ENCODE measurements at regions not wholly inside any gene's neighbourhood (a gene's known extent, or its start where the extent isn't known, plus 50 kb on each side); places are given as distances from the start of the nearest gene placed in this dataset.

DNA sequence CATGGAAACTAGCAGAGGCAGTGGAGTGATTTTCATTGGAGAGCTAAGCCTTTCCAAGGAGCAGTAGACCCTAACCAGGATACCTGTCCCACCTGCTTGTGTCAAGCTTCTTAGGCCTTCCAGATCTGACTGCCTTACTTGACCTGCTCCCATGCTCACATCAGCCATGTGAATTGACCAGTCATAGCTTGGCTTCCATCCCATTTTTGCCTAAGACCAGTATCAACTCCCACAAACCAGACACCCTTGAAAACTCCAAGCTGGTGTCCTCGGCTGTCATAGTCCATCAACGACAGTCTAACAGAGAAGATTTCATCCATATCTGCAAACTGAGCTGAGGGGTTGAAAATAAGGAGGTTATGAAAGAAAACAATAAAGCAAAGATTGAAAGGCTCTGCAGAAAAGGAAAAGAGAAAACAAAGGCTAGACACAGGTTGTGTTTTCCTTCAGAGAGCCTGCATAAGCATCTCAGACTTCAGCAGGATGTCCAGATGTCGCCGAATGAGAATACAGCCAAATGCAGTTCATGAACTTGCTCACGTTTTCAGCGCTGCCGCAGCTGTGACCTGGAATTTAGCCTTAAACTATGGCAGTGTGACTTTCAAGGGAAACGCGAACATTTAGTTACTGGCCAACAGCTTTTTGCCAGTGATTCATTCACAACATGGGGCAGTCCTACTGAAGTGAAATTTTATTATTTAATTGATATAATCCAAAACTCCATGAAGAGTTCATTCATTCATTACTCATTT, 868.1 kb upstream of the ID2 start:
- peak; percentile 27 for DNase-seq (ENCODE audit: low spot score)

DNA sequence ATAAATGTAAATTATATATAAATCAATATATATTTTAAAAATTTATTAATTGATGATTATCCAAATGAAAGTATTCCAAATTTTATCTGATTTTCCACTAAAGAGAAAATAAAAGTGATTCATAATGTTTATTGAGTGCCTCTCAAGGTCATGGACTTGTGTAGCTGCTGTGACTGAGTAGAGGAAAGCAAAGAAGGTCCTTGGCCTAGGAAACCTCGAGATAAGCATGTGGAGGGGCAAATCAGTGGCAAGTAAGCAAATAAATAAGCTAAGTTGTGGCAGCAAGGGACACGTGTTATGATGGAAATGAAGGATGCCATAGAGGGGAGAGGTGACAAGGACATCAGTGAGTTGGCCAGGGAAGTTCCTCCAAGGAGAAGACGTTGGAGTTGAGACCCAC, 866.1 kb upstream of the ID2 start:
- no peak for DNase-seq (ENCODE audit: low spot score)

GRCh38 chr2:7816233-7816632, 865.6 kb upstream of the ID2 start:
- DNase-seq (ENCODE audit: low spot score) = no peak

DNA sequence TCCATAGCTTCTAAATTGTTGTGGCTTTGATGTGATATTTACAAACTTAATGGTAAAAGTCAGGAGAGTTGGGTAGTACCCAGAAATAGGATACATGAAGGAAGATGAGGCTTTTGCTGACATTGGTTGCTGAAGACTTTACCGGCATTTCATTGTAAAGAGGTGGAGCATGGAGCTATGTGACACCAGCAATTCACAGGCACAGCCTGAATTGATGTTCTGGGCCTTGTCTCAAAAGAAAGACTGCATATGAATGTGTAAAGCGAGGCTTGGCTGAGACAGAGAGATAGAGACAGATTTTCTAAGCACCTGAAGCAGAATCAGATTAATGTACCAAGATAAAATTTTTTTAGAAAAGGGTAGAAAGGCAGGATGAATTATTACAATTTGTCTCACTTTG, 864.9 kb upstream of the ID2 start:
- DNase-seq (ENCODE audit: low spot score) = no peak

- no peak for DNase-seq (ENCODE audit: low spot score)
Measured at GRCh38 chr2:7819316-7819715, 862.5 kb upstream of the ID2 start.

DNA sequence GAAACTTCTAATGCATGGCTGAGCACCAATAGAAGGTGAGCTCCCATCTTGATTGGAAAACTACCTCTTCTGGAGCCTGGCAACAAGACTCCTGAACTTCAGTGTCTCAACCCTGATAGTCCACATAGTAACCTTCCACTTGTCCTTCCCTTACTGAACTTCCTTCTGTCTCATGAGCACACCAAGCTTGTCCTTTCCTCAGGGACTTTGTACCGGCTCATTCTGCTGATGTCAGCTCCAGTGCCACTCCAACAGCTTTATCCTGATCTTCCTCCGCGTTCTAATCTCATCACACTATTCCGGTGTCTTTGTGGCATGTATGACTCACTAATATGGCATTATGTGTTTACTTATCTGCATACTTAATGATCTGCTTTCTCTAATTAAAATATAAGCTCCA, 862.0 kb upstream of the ID2 start:
- DNase-seq (ENCODE audit: low spot score) = peak; percentile 45

DNA sequence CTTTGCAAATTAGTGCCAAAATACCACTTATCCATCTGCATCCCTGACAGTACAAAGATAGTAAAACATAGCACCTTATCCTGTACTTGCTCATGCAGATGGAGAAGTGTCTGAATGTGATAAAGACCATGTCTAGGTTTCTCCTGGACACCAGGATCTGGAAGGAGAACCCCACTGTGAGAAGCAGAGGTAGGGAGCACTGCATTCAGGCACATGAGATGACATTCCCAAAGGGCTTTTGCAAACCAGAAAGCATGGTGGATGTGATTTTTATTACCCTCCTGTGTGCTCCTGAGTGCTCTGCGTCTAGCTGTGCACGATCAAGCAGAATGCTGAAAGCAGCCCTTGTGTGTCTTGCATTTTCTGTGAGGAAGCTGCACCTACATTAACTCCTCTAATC, 857.6 kb upstream of the ID2 start:
- DNase-seq (ENCODE audit: low spot score) = no peak

- peak; percentile 97 for DNase-seq (ENCODE audit: low spot score)
Measured at GRCh38 chr2:7825591-7826312, 856.1 kb upstream of the ID2 start.

DNA sequence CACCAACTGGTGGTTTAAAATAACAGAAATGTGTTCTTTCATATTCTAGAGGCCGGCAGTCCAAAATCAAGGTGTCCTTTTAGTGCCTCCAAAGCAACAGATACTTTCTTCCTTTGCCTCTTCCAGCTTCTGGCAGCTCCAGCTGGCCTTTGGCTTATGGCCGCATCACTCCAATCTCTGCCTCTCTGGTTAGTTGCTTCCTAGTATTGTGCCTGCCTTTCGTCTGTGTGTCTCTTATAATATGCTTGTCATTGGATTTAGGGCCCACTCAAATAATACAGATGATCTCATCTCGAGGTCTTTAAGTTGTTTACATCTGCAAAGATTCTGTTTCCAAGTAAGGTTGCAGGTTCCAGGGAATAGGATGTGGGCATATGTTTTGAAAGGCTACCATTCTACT, 855.2 kb upstream of the ID2 start:
- DNase-seq (ENCODE audit: low spot score) = no peak

GRCh38 chr2:7829241-7829640, 852.6 kb upstream of the ID2 start:
- DNase-seq (ENCODE audit: low spot score) = no peak

- no peak for DNase-seq (ENCODE audit: low spot score)
Measured at GRCh38 chr2:7830616-7831015, 851.2 kb upstream of the ID2 start.

GRCh38 chr2:7835151-7835550, 846.7 kb upstream of the ID2 start:
- DNase-seq (ENCODE audit: low spot score) = peak; percentile 46

DNA sequence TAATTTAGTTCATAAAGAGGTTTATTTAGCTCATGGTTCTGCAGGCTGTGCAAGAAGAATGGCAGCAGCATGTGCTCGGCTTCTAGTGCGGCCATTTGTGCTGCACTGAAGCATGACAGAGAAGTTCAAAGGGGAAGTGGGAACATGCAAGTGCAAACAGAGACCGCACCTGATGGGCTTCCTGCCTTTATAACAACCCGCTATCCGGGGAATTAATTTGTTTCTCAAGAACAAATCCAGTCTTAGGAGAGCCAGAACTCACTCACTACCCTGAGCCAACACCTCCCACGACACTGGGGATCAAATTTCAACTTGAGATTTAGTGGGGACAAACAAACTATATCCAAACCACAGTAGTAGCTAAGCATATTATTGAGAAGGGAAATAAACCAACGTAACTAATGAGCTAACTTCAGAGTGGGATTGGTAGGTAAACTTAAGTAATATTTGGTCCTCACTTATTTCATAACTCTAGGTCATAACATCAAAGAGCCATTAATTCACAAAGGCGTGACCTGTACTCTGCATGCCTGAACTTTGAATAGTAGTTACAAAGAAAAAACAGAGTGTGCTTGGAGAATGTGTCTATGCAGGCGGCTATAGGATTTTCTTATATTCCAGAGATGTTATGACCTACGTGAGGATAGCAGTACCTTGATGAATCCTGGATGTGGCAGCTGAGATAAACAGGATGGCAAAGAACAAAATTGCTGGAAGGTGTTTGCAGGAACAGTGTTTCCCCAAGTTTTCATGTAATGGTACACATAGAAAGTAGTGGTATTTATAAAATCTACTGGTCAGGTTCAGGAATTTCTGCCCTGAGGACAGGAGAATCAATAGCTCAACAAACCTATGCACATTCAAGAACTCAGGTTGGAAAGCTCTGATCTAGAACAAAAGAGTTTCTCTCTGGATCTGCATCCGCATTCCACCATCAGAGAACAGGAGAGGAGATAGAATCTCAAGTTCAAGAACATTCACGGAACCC, 845.9 kb upstream of the ID2 start:
- DNase-seq (ENCODE audit: low spot score) = peak; percentile 52

DNA sequence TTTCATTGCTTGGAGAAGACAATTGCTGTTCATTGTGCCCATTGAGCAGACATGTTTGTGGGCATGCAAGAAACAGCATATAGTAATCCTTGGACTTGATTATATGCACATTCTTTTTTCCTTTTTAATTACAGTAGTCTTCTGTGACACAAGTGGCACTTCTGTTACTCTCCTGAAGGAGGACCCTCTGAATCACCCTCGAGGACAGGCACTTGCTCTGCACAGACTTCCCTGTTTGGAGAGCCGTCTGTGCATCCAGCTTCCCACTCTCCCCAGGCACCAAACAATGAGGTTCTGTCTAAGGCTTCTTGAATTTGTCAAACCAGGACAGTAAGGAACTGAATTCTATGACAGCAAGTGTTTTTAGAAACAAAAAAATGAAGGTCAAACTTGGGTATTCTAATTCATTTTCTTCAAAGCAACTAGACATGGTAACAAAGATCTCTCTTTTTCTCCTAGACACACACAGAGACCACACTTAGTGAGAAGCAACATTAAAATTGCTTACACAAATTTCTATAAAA, 844.6 kb upstream of the ID2 start:
- no peak for DNase-seq (ENCODE audit: low spot score)

DNA sequence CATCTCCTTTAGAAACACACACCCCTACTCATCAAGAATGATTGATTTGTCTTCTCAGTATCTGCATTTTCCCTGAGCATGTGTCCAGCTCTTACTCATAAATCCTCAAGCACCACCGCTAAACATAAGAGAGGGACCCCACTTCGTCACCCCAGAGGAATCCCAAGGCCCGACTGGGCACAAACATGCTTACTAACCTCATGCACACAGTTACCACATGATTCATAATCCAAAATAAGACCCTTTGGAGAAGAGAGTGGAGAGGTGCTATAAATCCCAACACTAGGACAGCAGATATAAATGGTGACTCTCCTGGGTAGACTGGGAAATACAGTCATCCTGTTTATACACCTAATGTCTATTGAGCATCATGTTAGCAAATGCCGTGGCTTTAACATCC, 843.2 kb upstream of the ID2 start:
- no peak for DNase-seq (ENCODE audit: low spot score)

GRCh38 chr2:7840651-7841380, 841.0 kb upstream of the ID2 start:
- no peak for DNase-seq (ENCODE audit: low spot score)

- no peak for DNase-seq (ENCODE audit: low spot score)
Measured at GRCh38 chr2:7841751-7842150, 840.1 kb upstream of the ID2 start.

- no peak for DNase-seq (ENCODE audit: low spot score)
Measured at GRCh38 chr2:7844414-7844965, 837.4 kb upstream of the ID2 start.

DNA sequence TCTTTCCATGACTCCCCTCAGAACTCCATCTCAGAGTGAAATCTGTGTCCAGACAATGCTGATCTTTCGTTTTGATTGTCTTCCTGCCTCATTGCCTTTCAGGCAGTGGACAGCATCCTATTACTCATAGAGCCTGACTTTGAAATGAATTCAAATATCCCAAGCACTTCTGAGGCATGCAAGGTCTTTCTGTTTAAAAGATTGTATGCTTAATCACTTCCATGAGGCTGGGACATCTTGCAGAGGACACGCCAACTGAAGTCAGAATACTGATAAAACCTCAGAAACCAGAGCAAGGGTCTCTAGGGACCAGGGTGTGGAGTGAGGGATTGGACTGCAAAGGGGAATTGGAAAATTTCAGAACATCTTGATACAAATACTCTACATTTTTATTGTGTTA, 836.5 kb upstream of the ID2 start:
- peak; percentile 79 for DNase-seq (ENCODE audit: low spot score)

DNA sequence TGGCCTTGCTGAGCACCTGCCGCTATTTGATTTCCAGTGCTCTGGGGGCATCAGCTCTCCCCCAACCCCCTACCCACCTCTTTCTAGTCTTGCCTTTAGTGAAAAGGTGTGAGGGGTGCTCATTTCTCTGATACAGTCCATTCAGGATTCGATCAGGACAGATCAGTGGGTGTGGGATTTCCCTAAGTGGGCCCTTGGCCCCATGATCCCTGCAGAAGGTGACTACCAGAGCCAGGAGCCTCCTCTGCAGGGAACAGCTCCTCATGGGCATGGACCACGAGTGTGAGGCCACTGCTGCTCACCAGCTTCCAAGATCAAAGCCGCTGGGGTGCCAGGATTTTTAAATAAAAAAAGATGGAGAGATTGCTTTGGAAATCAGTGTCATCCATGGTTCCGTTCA, 835.2 kb upstream of the ID2 start:
- DNase-seq (ENCODE audit: low spot score) = no peak

DNA sequence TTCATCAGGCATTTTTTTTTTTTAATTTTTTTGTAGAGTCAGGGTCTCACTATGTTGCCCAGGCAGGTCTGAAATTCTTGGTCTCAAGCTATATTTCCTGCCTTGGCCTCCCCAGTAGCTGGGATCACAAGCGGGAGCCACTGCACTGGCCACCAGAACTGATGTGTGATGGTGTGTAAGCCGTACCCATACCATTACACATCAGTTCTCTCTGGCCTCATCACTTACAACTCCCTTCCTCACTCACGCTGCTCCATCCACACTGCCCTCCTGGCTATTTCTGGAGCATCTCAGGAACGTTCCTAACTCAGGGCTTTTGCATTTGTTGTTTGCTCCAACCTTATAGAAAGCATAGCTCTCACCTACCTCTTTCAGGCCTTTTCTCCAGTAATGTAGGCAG, 834.5 kb upstream of the ID2 start:
- no peak for DNase-seq (ENCODE audit: low spot score)
